Progenitor cell of endocrine pancreas (in vitro differentiated cells): ENCODE measurements at regions not wholly inside any gene's neighbourhood (a gene's known extent, or its start where the extent isn't known, plus 50 kb on each side); places are given as distances from the start of the nearest gene placed in this dataset.

ENCODE experiments used
- DNase-seq: peaks from one replicate; pipeline ENCODE4 v3.0.0; 2021; ENCODE audit warnings: low spot score; ENCODE audit not compliant: unreplicated experiment
- H3K27ac Mint-ChIP-seq: 2 replicates; pipeline ENCODE4 v1.8.0; 2021; ENCODE audit warnings: mild to moderate bottlenecking, moderate library complexity, mixed read lengths
- H3K27me3 Mint-ChIP-seq: 2 replicates; pipeline ENCODE4 v1.8.0; 2021; ENCODE audit warnings: mixed read lengths
- H3K36me3 Mint-ChIP-seq: 2 replicates; pipeline ENCODE4 v1.8.0; 2022; ENCODE audit warnings: mixed read lengths; ENCODE audit not compliant: insufficient read depth
- H3K4me1 Mint-ChIP-seq: 2 replicates; pipeline ENCODE4 v1.8.0; 2021; ENCODE audit warnings: low read depth, mixed read lengths
- H3K4me3 Mint-ChIP-seq: 2 replicates; pipeline ENCODE4 v1.8.0; 2021; ENCODE audit warnings: low read depth, mild to moderate bottlenecking, moderate library complexity, mixed read lengths
- H3K9me3 Mint-ChIP-seq: 2 replicates; pipeline ENCODE4 v1.8.0; 2021; ENCODE audit warnings: low read depth, mixed read lengths
- TF ChIP-seq, protein P1 (sequence below): fragments of 200-600 bp; sonication (generic); IDR thresholded peaks from one replicate; pipeline ENCODE4 v1.5.0; 2021; ENCODE audit warnings: antibody characterized with exemption, mild to moderate bottlenecking; ENCODE audit not compliant: unreplicated experiment

DNA sequence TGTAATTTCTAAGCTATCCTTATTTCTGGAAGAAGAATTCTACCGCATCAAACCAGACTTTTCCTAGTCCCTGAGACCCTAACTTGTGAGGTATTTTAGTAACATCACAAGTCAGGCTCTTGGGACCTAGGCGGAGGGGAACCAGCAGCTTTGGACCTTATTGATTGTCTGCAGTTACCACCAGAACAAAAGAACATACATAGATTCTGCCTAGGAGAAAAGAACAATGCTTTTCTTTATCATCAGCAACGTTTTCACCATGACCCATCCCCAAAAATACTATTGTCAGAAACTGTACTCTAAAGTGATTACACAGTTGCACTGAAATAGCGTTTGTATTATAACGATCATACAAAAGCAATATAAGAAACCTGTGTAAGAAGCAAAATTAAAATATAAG, 860.4 kb downstream of the USP25 start:
- Mint-ChIP-seq H3K27me3 (no peaks in the 10 kb centered on the region), H3K9me3 (no peaks in the 10 kb centered on the region), H3K27ac (no peak overlapping the region), H3K36me3 (no peaks in the 10 kb centered on the region), H3K4me3 (no peak overlapping the region), H3K4me1 (no peaks in the 10 kb centered on the region)
- no peak for DNase-seq
- TF ChIP-seq, protein P1, sequence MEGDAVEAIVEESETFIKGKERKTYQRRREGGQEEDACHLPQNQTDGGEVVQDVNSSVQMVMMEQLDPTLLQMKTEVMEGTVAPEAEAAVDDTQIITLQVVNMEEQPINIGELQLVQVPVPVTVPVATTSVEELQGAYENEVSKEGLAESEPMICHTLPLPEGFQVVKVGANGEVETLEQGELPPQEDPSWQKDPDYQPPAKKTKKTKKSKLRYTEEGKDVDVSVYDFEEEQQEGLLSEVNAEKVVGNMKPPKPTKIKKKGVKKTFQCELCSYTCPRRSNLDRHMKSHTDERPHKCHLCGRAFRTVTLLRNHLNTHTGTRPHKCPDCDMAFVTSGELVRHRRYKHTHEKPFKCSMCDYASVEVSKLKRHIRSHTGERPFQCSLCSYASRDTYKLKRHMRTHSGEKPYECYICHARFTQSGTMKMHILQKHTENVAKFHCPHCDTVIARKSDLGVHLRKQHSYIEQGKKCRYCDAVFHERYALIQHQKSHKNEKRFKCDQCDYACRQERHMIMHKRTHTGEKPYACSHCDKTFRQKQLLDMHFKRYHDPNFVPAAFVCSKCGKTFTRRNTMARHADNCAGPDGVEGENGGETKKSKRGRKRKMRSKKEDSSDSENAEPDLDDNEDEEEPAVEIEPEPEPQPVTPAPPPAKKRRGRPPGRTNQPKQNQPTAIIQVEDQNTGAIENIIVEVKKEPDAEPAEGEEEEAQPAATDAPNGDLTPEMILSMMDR = no peak

DNA sequence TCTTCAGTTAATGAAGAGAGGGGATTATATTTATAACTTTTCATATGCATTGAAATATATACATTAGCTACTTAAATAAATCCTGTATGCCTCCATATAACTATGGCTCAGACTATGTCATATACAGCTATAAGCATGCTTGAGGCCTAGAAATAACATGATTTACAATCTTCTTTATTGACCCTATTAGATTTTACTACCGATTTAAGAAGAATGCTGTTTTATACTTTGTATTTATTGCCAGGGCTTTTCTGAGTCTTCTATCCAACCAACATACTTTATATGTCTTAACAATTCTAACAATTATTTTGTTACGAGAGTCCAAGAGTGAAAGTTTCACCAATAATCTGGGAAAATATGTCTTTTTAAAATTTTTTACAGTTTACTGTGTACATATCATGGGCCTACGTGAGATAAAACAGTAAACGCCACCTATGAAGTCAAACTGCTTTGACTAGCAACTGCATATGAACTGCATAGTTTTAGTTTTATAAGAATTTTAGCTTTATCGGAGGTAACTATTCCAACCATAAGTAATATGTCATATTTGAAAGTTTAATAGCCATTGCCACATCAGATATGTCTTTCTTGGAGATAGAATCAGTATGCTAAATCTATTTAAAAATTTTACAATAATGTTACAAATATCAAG, 861.0 kb downstream of the USP25 start:
- H3K4me3 Mint-ChIP-seq = no peak overlapping the region
- H3K27ac Mint-ChIP-seq = no peak overlapping the region
- TF ChIP-seq, protein P1 = no peak
- DNase-seq = no peak
- no peaks in the 10 kb centered on the region for H3K9me3 Mint-ChIP-seq
- no peaks in the 10 kb centered on the region for H3K36me3 Mint-ChIP-seq
- no peaks in the 10 kb centered on the region for H3K4me1 Mint-ChIP-seq
- H3K27me3 Mint-ChIP-seq = no peaks in the 10 kb centered on the region

DNA sequence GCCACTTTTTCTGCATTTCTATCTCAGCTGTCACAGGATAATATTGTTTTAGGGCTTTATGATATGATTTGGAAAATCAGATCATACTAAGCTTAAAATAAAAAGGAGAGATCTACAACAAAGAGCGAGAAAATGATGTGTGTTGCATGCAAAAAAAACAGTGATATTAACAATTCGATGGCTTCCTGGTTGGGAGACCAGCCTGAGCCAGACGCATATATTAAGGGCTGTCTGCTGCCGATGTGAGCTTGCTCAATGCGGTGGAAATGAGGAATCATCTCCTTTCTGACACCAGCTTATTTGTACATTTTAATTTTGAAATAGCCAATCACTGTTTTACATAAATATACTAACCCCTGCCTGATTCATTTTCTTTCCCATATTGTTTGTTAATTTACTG, 862.6 kb downstream of the USP25 start:
- no peaks in the 10 kb centered on the region for H3K27me3 Mint-ChIP-seq
- peaks cover 2% of the 10 kb centered on the region for H3K36me3 Mint-ChIP-seq
- no peak for DNase-seq
- TF ChIP-seq, protein P1 = no peak
- no peak overlapping the region for H3K27ac Mint-ChIP-seq
- no peaks in the 10 kb centered on the region for H3K4me1 Mint-ChIP-seq
- H3K9me3 Mint-ChIP-seq = peaks cover 5% of the 10 kb centered on the region
- no peak overlapping the region for H3K4me3 Mint-ChIP-seq

DNA sequence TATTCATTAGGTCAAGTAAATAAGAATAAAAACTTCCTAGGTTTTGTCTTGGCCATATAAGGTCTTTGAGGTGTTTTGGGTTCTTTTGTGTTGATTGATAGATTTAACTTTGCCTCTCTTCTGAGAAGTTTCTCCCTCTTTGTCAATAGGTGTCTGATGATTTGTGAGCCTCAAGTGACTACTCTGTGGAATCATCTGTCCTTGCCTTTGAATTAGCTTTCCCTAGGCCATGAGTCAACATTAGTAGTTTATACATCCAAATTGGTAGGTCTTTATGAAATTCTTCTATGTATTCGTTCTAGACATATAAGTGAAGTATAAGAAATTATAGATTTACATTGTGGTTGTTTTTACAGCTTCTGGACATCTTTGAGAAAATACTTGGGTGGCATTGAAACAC, 864.4 kb downstream of the USP25 start:
- TF ChIP-seq, protein P1 = no peak
- Mint-ChIP-seq H3K27me3 (no peaks in the 10 kb centered on the region), H3K36me3 (peaks cover 2% of the 10 kb centered on the region), H3K4me3 (no peak overlapping the region), H3K9me3 (peaks cover 5% of the 10 kb centered on the region), H3K4me1 (no peaks in the 10 kb centered on the region), H3K27ac (no peak overlapping the region)
- DNase-seq = no peak

DNA sequence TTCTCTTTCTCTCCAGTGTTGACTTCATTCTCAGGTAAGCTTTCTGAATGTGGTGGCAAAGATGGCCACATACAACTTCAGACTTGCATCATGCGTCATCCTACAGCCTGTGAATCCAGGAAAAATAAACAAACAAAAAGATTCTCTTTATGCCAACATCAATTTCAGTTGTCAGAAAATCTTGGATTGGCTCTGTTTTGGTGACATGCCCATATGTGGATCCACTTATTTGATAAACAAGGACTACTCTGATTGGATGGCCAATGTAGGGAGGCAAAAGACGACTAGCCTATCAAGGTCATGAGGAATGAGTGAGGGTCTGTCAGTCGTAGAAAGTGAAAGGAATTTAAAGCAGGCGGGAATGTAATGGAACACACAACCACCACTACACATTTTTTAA, 866.6 kb downstream of the USP25 start:
- Mint-ChIP-seq H3K27me3 (no peaks in the 10 kb centered on the region), H3K4me1 (no peaks in the 10 kb centered on the region), H3K4me3 (no peak overlapping the region), H3K9me3 (peaks cover 5% of the 10 kb centered on the region), H3K27ac (no peak overlapping the region), H3K36me3 (peaks cover 2% of the 10 kb centered on the region)
- TF ChIP-seq, protein P1 = no peak
- DNase-seq = no peak
